A673 (cell line): ENCODE measurements at regions not wholly inside any gene's neighbourhood (a gene's known extent, or its start where the extent isn't known, plus 50 kb on each side); places are given as distances from the start of the nearest gene placed in this dataset.

Experiments used
- BruUV-seq: library from RNA; stranded (reverse); fragments of 400-500 nt; replicated peaks from 2 replicates; lab custom pipeline; 2021; lab: Mats Ljungman, UMichigan
- CTCF ChIA-PET: fragments of 300-600 bp; sonication (Branson Sonifier 250); formaldehyde crosslinking; loops from one replicate; lab custom pipeline; 2022; ENCODE audit warnings: antibody characterized with exemption; lab: Charles Lee
- POLR2A ChIA-PET: fragments of 300-600 bp; sonication (Branson Sonifier 250); formaldehyde crosslinking; loops from one replicate; lab custom pipeline; 2022; ENCODE audit warnings: antibody characterized with exemption; ENCODE audit not compliant: low non-redundant PET; lab: Charles Lee
- DNase-seq: peaks from one replicate; pipeline ENCODE4 v3.0.0-alpha.2; 2015; ENCODE audit warnings: low spot score
- H3K27ac ChIP-seq: fragments of 200-600 bp; sonication (generic); 2 replicates; pipeline ENCODE4 v1.5.1; 2016; ENCODE audit warnings: mixed run types, low read depth, mild to moderate bottlenecking, mixed read lengths, antibody characterized with exemption, low read length; ENCODE audit not compliant: poor library complexity, severe bottlenecking
- H3K27me3 ChIP-seq: fragments of 200-600 bp; sonication (generic); replicated peaks from 2 replicates; pipeline ENCODE4 v1.6.1; 2017; ENCODE audit warnings: mixed run types, low read depth, mild to moderate bottlenecking, mixed read lengths, antibody characterized with exemption, low read length; ENCODE audit not compliant: insufficient read depth, poor library complexity
- H3K36me3 ChIP-seq: fragments of 200-600 bp; sonication (generic); 2 replicates; pipeline ENCODE4 v1.6.1; 2016; ENCODE audit warnings: mixed run types, mild to moderate bottlenecking, mixed read lengths, antibody characterized with exemption, low read length; ENCODE audit not compliant: insufficient read depth, poor library complexity, severe bottlenecking
- H3K4me1 ChIP-seq: fragments of 200-600 bp; sonication (generic); 2 replicates; pipeline ENCODE4 v1.6.1; 2017; ENCODE audit warnings: mixed run types, mild to moderate bottlenecking, mixed read lengths, antibody characterized with exemption, low read length; ENCODE audit not compliant: insufficient read depth, poor library complexity, severe bottlenecking
- H3K4me3 ChIP-seq: fragments of 200-600 bp; sonication (generic); 2 replicates; pipeline ENCODE4 v1.5.1; 2016; ENCODE audit warnings: low read depth, mixed run types, mild to moderate bottlenecking, mixed read lengths, low read length; ENCODE audit not compliant: poor library complexity, severe bottlenecking
- H3K9me3 ChIP-seq: fragments of 200-600 bp; sonication (generic); 2 replicates; pipeline ENCODE4 v1.6.1; 2016; ENCODE audit warnings: mixed run types, low read depth, mild to moderate bottlenecking, mixed read lengths, antibody characterized with exemption, low read length; ENCODE audit not compliant: poor library complexity, severe bottlenecking
- EZH2 ChIP-seq: fragments of 200-600 bp; sonication (generic); IDR thresholded peaks from 2 replicates; pipeline ENCODE4 v1.6.1; 2017; ENCODE audit warnings: borderline replicate concordance, low read depth, mild to moderate bottlenecking, mixed read lengths, antibody characterized with exemption, low read length; ENCODE audit not compliant: poor library complexity, severe bottlenecking
- intact Hi-C: fragments of 100-400 bp; cut with micrococcal nuclease; formaldehyde crosslinking; loops from one replicate; pipeline ENCODE4 v1.10.0; 2022; ENCODE audit not compliant: unreplicated experiment
- TF ChIP-seq, protein P1 (sequence below): fragments of 300-800, 200-600 bp; sonication (generic); conservative IDR thresholded peaks from 2 replicates; pipeline ENCODE4 v1.5.1; 2017; ENCODE audit warnings: low read depth, mild to moderate bottlenecking, antibody characterized with exemption, low read length, moderate library complexity, mixed read lengths

DNA sequence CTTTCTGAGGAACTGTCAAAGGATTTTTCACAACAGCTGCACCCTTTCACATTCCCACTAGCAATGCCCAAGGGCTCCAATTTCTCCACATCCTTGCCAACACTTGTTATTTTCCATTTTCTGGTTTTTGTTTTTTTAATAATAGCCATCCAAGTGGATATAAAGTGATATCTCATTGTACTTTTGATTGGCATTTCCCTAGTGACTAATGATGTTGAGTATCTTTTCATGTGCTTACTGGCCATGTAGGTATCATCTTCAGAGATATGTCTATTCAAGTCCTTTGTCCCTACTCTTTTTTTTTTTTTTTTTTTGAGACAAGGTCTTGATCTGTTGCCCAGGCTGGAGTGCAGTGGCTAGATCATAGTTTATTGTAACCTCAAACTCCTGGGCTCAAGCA lies 115.8 kb upstream of the HAND1 start:
- no peak for TF ChIP-seq EZH2
- TF ChIP-seq, protein P1, sequence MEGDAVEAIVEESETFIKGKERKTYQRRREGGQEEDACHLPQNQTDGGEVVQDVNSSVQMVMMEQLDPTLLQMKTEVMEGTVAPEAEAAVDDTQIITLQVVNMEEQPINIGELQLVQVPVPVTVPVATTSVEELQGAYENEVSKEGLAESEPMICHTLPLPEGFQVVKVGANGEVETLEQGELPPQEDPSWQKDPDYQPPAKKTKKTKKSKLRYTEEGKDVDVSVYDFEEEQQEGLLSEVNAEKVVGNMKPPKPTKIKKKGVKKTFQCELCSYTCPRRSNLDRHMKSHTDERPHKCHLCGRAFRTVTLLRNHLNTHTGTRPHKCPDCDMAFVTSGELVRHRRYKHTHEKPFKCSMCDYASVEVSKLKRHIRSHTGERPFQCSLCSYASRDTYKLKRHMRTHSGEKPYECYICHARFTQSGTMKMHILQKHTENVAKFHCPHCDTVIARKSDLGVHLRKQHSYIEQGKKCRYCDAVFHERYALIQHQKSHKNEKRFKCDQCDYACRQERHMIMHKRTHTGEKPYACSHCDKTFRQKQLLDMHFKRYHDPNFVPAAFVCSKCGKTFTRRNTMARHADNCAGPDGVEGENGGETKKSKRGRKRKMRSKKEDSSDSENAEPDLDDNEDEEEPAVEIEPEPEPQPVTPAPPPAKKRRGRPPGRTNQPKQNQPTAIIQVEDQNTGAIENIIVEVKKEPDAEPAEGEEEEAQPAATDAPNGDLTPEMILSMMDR, result no peak
- no peaks in the 10 kb centered on the region for H3K36me3 ChIP-seq
- no TSS peak for BruUV-seq
- no peaks in the 10 kb centered on the region for H3K27me3 ChIP-seq
- H3K9me3 ChIP-seq, result no peaks in the 10 kb centered on the region
- intact Hi-C loops, result no loop called here
- ChIA-PET CTCF (no interaction called here), POLR2A (no interaction called here)
- no peak overlapping the region for H3K4me3 ChIP-seq
- no peak overlapping the region for H3K27ac ChIP-seq
- H3K4me1 ChIP-seq, result no peaks in the 10 kb centered on the region
- no peak for DNase-seq

DNA sequence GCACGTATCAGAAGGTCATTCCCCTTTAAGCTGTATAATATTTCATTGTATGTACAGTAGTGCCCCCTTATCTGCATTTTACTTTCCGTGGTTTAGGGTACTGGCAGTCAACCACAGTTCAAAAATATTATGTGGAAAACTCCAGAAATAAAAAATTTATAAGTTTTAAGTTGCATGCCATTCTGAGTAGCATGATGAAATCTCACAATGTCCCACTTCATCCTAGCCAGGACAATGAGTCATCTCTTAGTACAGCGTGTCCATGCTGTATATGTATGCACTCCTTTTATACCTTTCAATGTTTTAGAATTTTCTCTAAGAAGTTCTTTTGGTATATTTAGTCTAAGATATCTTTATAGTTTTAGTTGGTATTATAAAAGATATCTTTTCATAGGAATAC lies 115.0 kb upstream of the HAND1 start:
- ChIA-PET POLR2A (no interaction called here), CTCF (no interaction called here)
- intact Hi-C loops, result no loop called here
- no TSS peak for BruUV-seq
- no peaks in the 10 kb centered on the region for H3K36me3 ChIP-seq
- no peak overlapping the region for H3K27ac ChIP-seq
- no peak for DNase-seq
- no peaks in the 10 kb centered on the region for H3K27me3 ChIP-seq
- H3K4me1 ChIP-seq, result no peaks in the 10 kb centered on the region
- no peak overlapping the region for H3K4me3 ChIP-seq
- no peaks in the 10 kb centered on the region for H3K9me3 ChIP-seq
- no peak for TF ChIP-seq EZH2
- TF ChIP-seq, protein P1, result no peak

DNA sequence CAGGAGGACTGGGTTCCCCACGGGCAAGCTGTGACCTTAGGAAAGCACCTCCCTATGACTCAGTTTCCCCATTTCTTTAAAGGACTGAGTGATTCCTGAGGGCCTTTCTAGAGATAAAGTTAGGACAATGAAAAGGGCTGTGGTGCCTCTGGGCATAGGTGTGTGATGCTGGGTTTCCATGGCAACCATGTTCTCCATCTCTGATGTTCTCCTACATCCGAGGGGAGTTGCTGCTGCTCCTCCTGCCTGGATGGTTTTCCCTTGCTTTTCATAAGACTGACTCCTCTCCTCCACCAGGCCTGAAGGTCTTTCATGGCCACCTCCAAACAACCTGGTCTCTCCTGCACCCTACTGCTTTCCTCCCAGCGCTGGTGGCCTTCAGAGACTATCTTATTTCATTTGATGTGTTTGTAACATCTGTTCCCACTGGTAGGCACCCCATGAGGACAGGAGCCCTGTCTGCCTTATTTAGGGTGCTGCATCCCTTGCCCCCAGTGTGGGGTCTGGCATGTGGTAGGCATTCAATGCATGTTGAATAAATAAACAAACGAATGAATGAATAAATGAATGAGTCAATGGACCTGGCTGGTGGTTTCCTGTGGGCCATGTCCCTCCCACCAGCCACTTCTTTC lies 112.2 kb upstream of the HAND1 start:
- CTCF ChIA-PET, result no interaction called here
- Histone ChIP-seq H3K36me3 (no peaks in the 10 kb centered on the region), H3K4me1 (no peaks in the 10 kb centered on the region), H3K4me3 (no peak overlapping the region), H3K27me3 (no peaks in the 10 kb centered on the region), H3K27ac (no peak overlapping the region), H3K9me3 (no peaks in the 10 kb centered on the region)
- DNase-seq, result no peak
- BruUV-seq, result no TSS peak
- TF ChIP-seq EZH2, result no peak
- TF ChIP-seq, protein P1, result no peak
- POLR2A ChIA-PET, result no interaction called here
- intact Hi-C loops, result no loop called here
